LNCaP clone FGC (cell line): ENCODE measurements at regions not wholly inside any gene's neighbourhood (a gene's known extent, or its start where the extent isn't known, plus 50 kb on each side); places are given as distances from the start of the nearest gene placed in this dataset.

ENCODE experiments used
- DNase-seq: peaks from one replicate; pipeline ENCODE4 v3.0.0-alpha.2; 2011; ENCODE audit warnings: low read depth
- H3K4me3 ChIP-seq: 2 replicates; pipeline ENCODE4 v1.5.1; 2011; ENCODE audit warnings: mild to moderate bottlenecking, low read depth, low read length, control low read depth
- TF ChIP-seq, protein P1 (sequence below): IDR thresholded peaks from 2 replicates; pipeline ENCODE4 v1.5.1; 2012; ENCODE audit warnings: mild to moderate bottlenecking; ENCODE audit not compliant: control insufficient read depth, insufficient read depth; ENCODE audit errors: extremely low read depth

- TF ChIP-seq, protein P1, sequence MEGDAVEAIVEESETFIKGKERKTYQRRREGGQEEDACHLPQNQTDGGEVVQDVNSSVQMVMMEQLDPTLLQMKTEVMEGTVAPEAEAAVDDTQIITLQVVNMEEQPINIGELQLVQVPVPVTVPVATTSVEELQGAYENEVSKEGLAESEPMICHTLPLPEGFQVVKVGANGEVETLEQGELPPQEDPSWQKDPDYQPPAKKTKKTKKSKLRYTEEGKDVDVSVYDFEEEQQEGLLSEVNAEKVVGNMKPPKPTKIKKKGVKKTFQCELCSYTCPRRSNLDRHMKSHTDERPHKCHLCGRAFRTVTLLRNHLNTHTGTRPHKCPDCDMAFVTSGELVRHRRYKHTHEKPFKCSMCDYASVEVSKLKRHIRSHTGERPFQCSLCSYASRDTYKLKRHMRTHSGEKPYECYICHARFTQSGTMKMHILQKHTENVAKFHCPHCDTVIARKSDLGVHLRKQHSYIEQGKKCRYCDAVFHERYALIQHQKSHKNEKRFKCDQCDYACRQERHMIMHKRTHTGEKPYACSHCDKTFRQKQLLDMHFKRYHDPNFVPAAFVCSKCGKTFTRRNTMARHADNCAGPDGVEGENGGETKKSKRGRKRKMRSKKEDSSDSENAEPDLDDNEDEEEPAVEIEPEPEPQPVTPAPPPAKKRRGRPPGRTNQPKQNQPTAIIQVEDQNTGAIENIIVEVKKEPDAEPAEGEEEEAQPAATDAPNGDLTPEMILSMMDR, result no peak
- H3K4me3 ChIP-seq, result no peak overlapping the region
- no peak for DNase-seq
These were observed 195.2 kb downstream of the TEX29 start for GRCh38 chr13:111515635-111516034.

DNA sequence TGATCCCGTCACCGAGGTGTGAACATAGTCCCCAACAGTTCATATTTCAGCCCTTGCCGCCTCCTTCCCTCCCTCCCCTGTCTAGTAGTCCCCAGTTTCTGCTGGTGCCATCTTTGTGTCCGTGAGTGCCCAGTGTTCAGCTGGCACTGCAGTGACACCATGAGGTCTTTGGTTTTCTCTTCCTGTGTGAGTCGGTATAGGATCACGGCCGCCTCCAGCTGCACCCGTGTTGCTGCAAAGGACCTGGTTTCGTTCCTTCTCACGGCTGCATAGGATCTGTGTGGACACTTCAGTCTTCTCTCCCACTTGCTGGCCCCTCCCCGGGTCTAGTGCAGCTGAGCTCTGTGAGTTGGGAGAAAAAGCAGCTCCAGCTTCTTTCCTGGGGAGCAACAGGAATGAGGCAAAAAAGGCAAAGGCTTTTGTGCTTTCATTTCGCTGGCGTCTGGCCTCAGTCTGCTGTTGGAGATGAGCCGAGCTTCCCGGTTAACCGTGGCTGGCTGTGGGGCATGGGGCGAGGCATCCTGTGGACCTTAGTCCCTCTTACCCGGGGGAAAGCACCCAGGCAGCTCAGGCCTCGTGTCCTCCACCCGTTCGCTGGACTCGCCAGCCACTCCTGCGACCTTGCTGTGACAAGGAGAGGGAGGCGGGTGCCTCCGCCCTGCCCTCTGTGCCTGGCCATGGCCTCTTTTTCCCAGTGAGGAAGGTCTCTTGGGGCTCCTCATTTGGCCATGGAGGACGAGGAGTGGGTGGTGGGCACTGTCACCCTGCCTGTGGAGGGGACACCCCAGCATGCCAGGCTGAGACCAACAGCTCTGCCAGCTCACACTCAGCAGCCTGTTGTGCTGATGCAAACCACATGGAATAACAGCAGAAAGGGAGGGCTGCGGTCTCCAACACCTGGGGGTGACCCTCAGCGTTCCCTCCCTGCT is 196.5 kb downstream of the TEX29 start:
- TF ChIP-seq, protein P1, result 0 out of 2 replicates have a peak, but pooled peaks have one; percentile 9
- 0 out of 2 replicates have a peak overlapping the region, but pooled peaks have one; percentile 15 for H3K4me3 ChIP-seq
- DNase-seq, result no peak

- TF ChIP-seq, protein P1, result no peak
- no peak overlapping the region for H3K4me3 ChIP-seq
- no peak for DNase-seq
These were observed 197.2 kb downstream of the TEX29 start for GRCh38 chr13:111517641-111518010.

DNA sequence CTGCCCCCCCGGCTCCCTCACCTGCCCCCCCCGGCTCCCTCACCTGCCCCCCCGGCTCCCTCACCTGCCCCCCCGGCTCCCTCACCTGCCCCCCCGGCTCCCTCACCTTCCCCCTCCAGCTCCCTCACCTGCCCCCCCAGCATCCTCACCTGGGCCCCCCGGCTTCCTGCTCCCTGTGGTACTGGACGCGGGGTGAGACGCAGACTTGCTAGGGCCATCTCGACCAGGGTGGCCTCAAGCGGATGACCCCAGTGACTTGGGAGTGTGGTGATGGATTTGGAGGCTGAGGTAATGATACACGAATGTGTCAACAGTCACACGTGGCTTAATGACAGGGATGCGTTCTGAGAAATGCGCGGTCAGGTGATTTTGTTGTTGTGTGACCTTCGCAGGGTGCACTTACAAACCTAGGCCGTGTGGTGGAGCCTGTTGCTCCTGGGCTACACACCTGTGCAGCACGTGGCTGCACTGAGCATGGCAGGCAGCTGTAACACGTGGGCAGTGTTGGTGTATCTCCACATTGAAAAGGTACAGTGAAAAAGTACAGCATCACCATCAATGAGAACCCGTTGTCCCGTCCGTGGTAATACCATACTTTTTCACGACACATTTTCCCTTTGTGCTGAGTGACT is 197.8 kb downstream of the TEX29 start:
- TF ChIP-seq, protein P1, result peak; percentile 46
- no peak for DNase-seq
- no peak overlapping the region for H3K4me3 ChIP-seq

GRCh38 chr13:111519041-111519440 is 198.6 kb downstream of the TEX29 start:
- TF ChIP-seq, protein P1, result no peak
- H3K4me3 ChIP-seq, result no peak overlapping the region
- DNase-seq, result no peak

DNA sequence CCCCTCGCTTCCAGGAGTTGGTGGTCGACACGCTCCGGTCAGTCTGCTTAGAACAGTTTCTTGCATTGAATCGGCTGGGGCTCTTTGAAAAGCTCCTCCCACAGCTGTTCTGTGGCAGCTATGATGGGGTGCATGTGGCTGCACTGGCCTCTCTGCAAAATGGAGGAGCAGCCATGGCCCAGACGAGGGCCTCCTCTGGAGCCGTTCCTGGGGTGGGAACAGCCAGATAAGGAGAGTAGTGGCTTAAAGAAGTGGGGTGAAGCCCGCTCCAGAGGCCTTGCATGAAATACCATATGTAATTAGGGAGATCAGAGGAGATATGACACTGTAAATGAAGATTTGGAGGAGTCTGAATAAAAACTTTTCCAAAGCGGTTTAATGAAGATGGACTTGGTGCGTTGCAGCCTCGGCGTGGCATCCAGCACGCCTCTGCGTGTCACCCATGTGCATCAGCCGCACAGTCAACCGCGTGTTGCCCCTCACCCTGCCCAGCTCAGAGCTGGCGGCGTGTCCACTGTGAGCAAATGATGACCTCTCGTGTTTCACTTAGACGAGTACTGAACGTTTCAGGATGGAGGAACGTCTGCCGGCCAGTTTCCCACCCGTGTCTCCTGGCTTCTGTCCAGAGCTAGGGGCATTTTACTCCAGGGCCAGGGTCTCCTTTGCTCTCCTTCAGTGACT is 199.2 kb downstream of the TEX29 start:
- H3K4me3 ChIP-seq, result no peak overlapping the region
- no peak for DNase-seq
- TF ChIP-seq, protein P1, result no peak
